HG02798 (cell line): ENCODE measurements at regions not wholly inside any gene's neighbourhood (a gene's known extent, or its start where the extent isn't known, plus 50 kb on each side); places are given as distances from the start of the nearest gene placed in this dataset.
"Not testable (repeated sequence)": the region's sequence is repeated elsewhere in the genome, so short reads cannot be mapped to it uniquely, and the experiment has no call there.

Experiments used
- ATAC-seq: cut with Tn5 transposase; IDR thresholded peaks from one replicate; pipeline ENCODE4 v1.9.1; 2021; ENCODE audit warnings: mild to moderate bottlenecking; ENCODE audit not compliant: unreplicated experiment, poor library complexity

GRCh38 chr17:54452666-54453348 is 447.8 kb upstream of the TOM1L1 start:
- ATAC-seq = no peak

- ATAC-seq = no peak
Measured at GRCh38 chr17:54455251-54455868, 445.3 kb upstream of the TOM1L1 start.

- ATAC-seq = not testable (repeated sequence)
Measured at GRCh38 chr17:54465443-54465842, 435.2 kb upstream of the TOM1L1 start.

- ATAC-seq = no peak
Measured at GRCh38 chr17:54466875-54467274, 433.8 kb upstream of the TOM1L1 start.

- ATAC-seq = no peak
Measured at GRCh38 chr17:54482843-54483242, 417.8 kb upstream of the TOM1L1 start.

- no peak for ATAC-seq
Measured at GRCh38 chr17:54493691-54494090, 407.0 kb upstream of the TOM1L1 start.

GRCh38 chr17:54494721-54495715 is 405.6 kb upstream of the TOM1L1 start:
- no peak for ATAC-seq

GRCh38 chr17:54505404-54505803 is 395.2 kb upstream of the TOM1L1 start:
- ATAC-seq = no peak

GRCh38 chr17:54518706-54519105 is 381.9 kb upstream of the TOM1L1 start:
- ATAC-seq = no peak

GRCh38 chr17:54521137-54521536 is 379.5 kb upstream of the TOM1L1 start:
- ATAC-seq = no peak

- no peak for ATAC-seq
Measured at GRCh38 chr17:54524501-54524900, 376.2 kb upstream of the TOM1L1 start.

- ATAC-seq = no peak
Measured at GRCh38 chr17:54527941-54528340, 372.7 kb upstream of the TOM1L1 start.

- ATAC-seq = no peak
Measured at GRCh38 chr17:54530398-54530797, 370.3 kb upstream of the TOM1L1 start.

- no peak for ATAC-seq
Measured at GRCh38 chr17:54536306-54536705, 364.3 kb upstream of the TOM1L1 start.

GRCh38 chr17:54537656-54538055 is 363.0 kb upstream of the TOM1L1 start:
- ATAC-seq = no peak

- ATAC-seq = no peak
Measured at GRCh38 chr17:54544249-54544648, 356.4 kb upstream of the TOM1L1 start.

- ATAC-seq = no peak
Measured at GRCh38 chr17:54559883-54560282, 340.8 kb upstream of the TOM1L1 start.

- ATAC-seq = no peak
Measured at GRCh38 chr17:54608634-54609155, 292.0 kb upstream of the TOM1L1 start.

- no peak for ATAC-seq
Measured at GRCh38 chr17:54620399-54620978, 280.2 kb upstream of the TOM1L1 start.

GRCh38 chr17:54623746-54624145 is 276.9 kb upstream of the TOM1L1 start:
- ATAC-seq = no peak
